GM06990 (cell line): ENCODE measurements at regions not wholly inside any gene's neighbourhood (a gene's known extent, or its start where the extent isn't known, plus 50 kb on each side); places are given as distances from the start of the nearest gene placed in this dataset.
A peak's percentile ranks its signal among the peaks of the same experiment; 100 is the strongest.

ENCODE experiments used
- DNase-seq: peaks from one replicate; pipeline ENCODE4 v3.0.0-alpha.2; 2011; ENCODE audit not compliant: insufficient read length; ENCODE audit errors: extremely low read depth
- H3K27me3 ChIP-seq: replicated peaks from 2 replicates; pipeline ENCODE4 v1.6.0; 2011; ENCODE audit warnings: low read length; ENCODE audit not compliant: control insufficient read depth, insufficient read depth
- H3K36me3 ChIP-seq: 2 replicates; pipeline ENCODE4 v1.5.1; 2011; ENCODE audit warnings: low read length; ENCODE audit not compliant: control insufficient read depth, insufficient read depth
- H3K4me3 ChIP-seq: replicated peaks from 2 replicates; pipeline ENCODE4 v1.5.1; 2011; ENCODE audit warnings: low read depth, mild to moderate bottlenecking, control low read depth, low read length
- CTCF ChIP-seq: IDR thresholded peaks from 2 replicates; pipeline ENCODE4 v1.5.1; 2011; ENCODE audit warnings: low read length, control low read depth, mild to moderate bottlenecking, inconsistent platforms; ENCODE audit not compliant: insufficient read depth, poor library complexity, severe bottlenecking

- DNase-seq, result no peak
- no peaks in the 10 kb centered on the region for H3K36me3 ChIP-seq
- H3K4me3 ChIP-seq, result no peak overlapping the region
- H3K27me3 ChIP-seq, result no peaks in the 10 kb centered on the region
- TF ChIP-seq CTCF, result no peak
These were observed 1465.7 kb upstream of the DIAPH2 start for GRCh38 chrX:95218976-95219375.

- TF ChIP-seq CTCF, result no peak
- no peaks in the 10 kb centered on the region for H3K27me3 ChIP-seq
- DNase-seq, result no peak
These were observed 1436.3 kb upstream of the DIAPH2 start for GRCh38 chrX:95248386-95248785.

GRCh38 chrX:95290455-95290854 lies 1394.2 kb upstream of the DIAPH2 start:
- TF ChIP-seq CTCF, result no peak
- no peaks in the 10 kb centered on the region for H3K27me3 ChIP-seq
- DNase-seq, result no peak

More at GRCh38 chrX:95248386-95248785, 1436.3 kb upstream of the DIAPH2 start:
- Histone ChIP-seq H3K36me3 (no peaks in the 10 kb centered on the region), H3K4me3 (no peak overlapping the region)

GRCh38 chrX:95291561-95291960 lies 1393.1 kb upstream of the DIAPH2 start:
- TF ChIP-seq CTCF, result no peak
- Histone ChIP-seq H3K36me3 (no peaks in the 10 kb centered on the region), H3K4me3 (no peak overlapping the region), H3K27me3 (no peaks in the 10 kb centered on the region)
- DNase-seq, result no peak

More at GRCh38 chrX:95290455-95290854, 1394.2 kb upstream of the DIAPH2 start:
- H3K36me3 ChIP-seq, result no peaks in the 10 kb centered on the region
- no peak overlapping the region for H3K4me3 ChIP-seq

GRCh38 chrX:95318882-95319281 lies 1365.8 kb upstream of the DIAPH2 start:
- no peak for DNase-seq
- H3K27me3 ChIP-seq, result no peaks in the 10 kb centered on the region
- TF ChIP-seq CTCF, result peak; percentile 37

GRCh38 chrX:95325185-95325584 lies 1359.5 kb upstream of the DIAPH2 start:
- Histone ChIP-seq H3K27me3 (no peaks in the 10 kb centered on the region), H3K36me3 (no peaks in the 10 kb centered on the region), H3K4me3 (no peak overlapping the region)
- no peak for TF ChIP-seq CTCF
- DNase-seq, result no peak

More at GRCh38 chrX:95318882-95319281, 1365.8 kb upstream of the DIAPH2 start:
- no peak overlapping the region for H3K4me3 ChIP-seq
- H3K36me3 ChIP-seq, result no peaks in the 10 kb centered on the region
